ENCODE measurements at regions not wholly inside any gene's neighbourhood (a gene's known extent, or its start where the extent isn't known, plus 50 kb on each side); places are given as distances from the start of the nearest gene placed in this dataset.

DNA sequence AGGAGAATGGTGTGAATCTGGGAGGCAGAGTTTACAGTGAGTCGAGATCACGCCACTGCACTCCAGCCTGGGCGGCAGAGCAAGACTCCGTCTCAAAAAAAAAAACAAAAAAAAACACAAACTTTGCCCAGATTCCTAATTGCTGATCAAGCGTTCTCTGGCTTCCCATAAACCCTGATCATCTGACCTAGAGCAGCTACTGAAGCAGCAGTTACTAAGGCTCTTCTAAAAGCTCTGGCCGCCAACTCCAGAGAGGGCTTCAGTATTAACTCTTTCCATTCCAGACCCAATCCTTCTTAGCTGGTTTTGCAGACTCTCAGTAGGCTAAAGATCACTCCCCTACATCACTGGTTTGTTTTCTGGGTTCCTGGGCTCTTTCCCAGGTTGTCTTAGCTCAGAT is 201.6 kb downstream of the IGSF11 start:
- TF ChIP-seq, protein P1, sequence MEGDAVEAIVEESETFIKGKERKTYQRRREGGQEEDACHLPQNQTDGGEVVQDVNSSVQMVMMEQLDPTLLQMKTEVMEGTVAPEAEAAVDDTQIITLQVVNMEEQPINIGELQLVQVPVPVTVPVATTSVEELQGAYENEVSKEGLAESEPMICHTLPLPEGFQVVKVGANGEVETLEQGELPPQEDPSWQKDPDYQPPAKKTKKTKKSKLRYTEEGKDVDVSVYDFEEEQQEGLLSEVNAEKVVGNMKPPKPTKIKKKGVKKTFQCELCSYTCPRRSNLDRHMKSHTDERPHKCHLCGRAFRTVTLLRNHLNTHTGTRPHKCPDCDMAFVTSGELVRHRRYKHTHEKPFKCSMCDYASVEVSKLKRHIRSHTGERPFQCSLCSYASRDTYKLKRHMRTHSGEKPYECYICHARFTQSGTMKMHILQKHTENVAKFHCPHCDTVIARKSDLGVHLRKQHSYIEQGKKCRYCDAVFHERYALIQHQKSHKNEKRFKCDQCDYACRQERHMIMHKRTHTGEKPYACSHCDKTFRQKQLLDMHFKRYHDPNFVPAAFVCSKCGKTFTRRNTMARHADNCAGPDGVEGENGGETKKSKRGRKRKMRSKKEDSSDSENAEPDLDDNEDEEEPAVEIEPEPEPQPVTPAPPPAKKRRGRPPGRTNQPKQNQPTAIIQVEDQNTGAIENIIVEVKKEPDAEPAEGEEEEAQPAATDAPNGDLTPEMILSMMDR (IDR thresholded peaks at IDR 0.05) = no peak
- TF ChIP-seq POLR2A (IDR thresholded peaks at IDR 0.05) = no peak

Data from lower leg skin (tissue), 3 donors.